C4-2B (cell line): ENCODE measurements at regions not wholly inside any gene's neighbourhood (a gene's known extent, or its start where the extent isn't known, plus 50 kb on each side); places are given as distances from the start of the nearest gene placed in this dataset.

Experiments used
- CTCF ChIP-seq: fragments of 450-650 bp; conservative IDR thresholded peaks from 2 replicates; pipeline ENCODE4 v1.5.1; 2017; ENCODE audit warnings: mild to moderate bottlenecking
- ZFX ChIP-seq: fragments of 450-650 bp; IDR thresholded peaks from 2 replicates; pipeline ENCODE4 v1.6.1; 2017

GRCh38 chr1:208520438-208521099 is 276.4 kb upstream of the PLXNA2 start:
- TF ChIP-seq CTCF = no peak
- no peak for TF ChIP-seq ZFX
